ENCODE measurements at regions not wholly inside any gene's neighbourhood (a gene's known extent, or its start where the extent isn't known, plus 50 kb on each side); places are given as distances from the start of the nearest gene placed in this dataset.
A peak's percentile ranks its signal among the peaks of the same experiment; 100 is the strongest.
"Not testable (repeated sequence)": the region's sequence is repeated elsewhere in the genome, so short reads cannot be mapped to it uniquely, and the experiment has no call there.

GRCh38 chr12:23108957-23109356 is 484.0 kb downstream of the ETNK1 start:
- DNase-seq (ENCODE audit: extremely low read depth in 1 of 11, low read depth in 9 of 11, low spot score in 4 of 11) = no peak

- no peak for DNase-seq (ENCODE audit: extremely low read depth in 1 of 11, low read depth in 9 of 11, low spot score in 4 of 11)
These were observed 488.8 kb downstream of the ETNK1 start for GRCh38 chr12:23113781-23114180.

GRCh38 chr12:23115984-23116383 is 491.0 kb downstream of the ETNK1 start:
- DNase-seq (ENCODE audit: extremely low read depth in 1 of 11, low read depth in 9 of 11, low spot score in 4 of 11) = no peak

GRCh38 chr12:23126794-23127193 is 501.8 kb downstream of the ETNK1 start:
- no peak for DNase-seq (ENCODE audit: extremely low read depth in 1 of 11, low read depth in 9 of 11, low spot score in 4 of 11)

- DNase-seq (ENCODE audit: extremely low read depth in 1 of 11, low read depth in 9 of 11, low spot score in 4 of 11) = no peak
These were observed 502.7 kb downstream of the ETNK1 start for GRCh38 chr12:23127701-23128100.

- DNase-seq (ENCODE audit: extremely low read depth in 1 of 11, low read depth in 9 of 11, low spot score in 4 of 11) = no peak
These were observed 503.5 kb downstream of the ETNK1 start for GRCh38 chr12:23128462-23128861.

- no peak for DNase-seq (ENCODE audit: extremely low read depth in 1 of 11, low read depth in 9 of 11, low spot score in 4 of 11)
These were observed 507.4 kb downstream of the ETNK1 start for GRCh38 chr12:23132357-23132756.

GRCh38 chr12:23133471-23133870 is 508.5 kb downstream of the ETNK1 start:
- no peak for DNase-seq (ENCODE audit: extremely low read depth in 1 of 11, low read depth in 9 of 11, low spot score in 4 of 11)

- DNase-seq (ENCODE audit: extremely low read depth in 1 of 11, low read depth in 9 of 11, low spot score in 4 of 11) = no peak
These were observed 514.1 kb downstream of the ETNK1 start for GRCh38 chr12:23139026-23139425.

GRCh38 chr12:23140710-23141109 is 515.7 kb downstream of the ETNK1 start:
- peak in 2 of 11 donors; percentile 1 to 5 for DNase-seq (ENCODE audit: extremely low read depth in 1 of 11, low read depth in 9 of 11, low spot score in 4 of 11)

- DNase-seq (ENCODE audit: extremely low read depth in 1 of 11, low read depth in 9 of 11, low spot score in 4 of 11) = no peak
These were observed 516.4 kb downstream of the ETNK1 start for GRCh38 chr12:23141335-23141734.

GRCh38 chr12:23146070-23146469 is 521.1 kb downstream of the ETNK1 start:
- not testable (repeated sequence) for DNase-seq (ENCODE audit: extremely low read depth in 1 of 11, low read depth in 9 of 11, low spot score in 4 of 11)

GRCh38 chr12:23168459-23168858 is 543.5 kb downstream of the ETNK1 start:
- no peak for DNase-seq (ENCODE audit: extremely low read depth in 1 of 11, low read depth in 9 of 11, low spot score in 4 of 11)

- DNase-seq (ENCODE audit: extremely low read depth in 1 of 11, low read depth in 9 of 11, low spot score in 4 of 11) = no peak
These were observed 544.2 kb downstream of the ETNK1 start for GRCh38 chr12:23169012-23169695.

GRCh38 chr12:23169696-23170013 is 544.7 kb downstream of the ETNK1 start:
- no peak for DNase-seq (ENCODE audit: extremely low read depth in 1 of 11, low read depth in 9 of 11, low spot score in 4 of 11)

- no peak for DNase-seq (ENCODE audit: extremely low read depth in 1 of 11, low read depth in 9 of 11, low spot score in 4 of 11)
These were observed 549.9 kb downstream of the ETNK1 start for GRCh38 chr12:23174917-23175316.

- no peak for DNase-seq (ENCODE audit: extremely low read depth in 1 of 11, low read depth in 9 of 11, low spot score in 4 of 11)
These were observed 560.4 kb downstream of the ETNK1 start for GRCh38 chr12:23185346-23185745.

- DNase-seq (ENCODE audit: extremely low read depth in 1 of 11, low read depth in 9 of 11, low spot score in 4 of 11) = no peak
These were observed 562.0 kb downstream of the ETNK1 start for GRCh38 chr12:23186950-23187349.

- no peak for DNase-seq (ENCODE audit: extremely low read depth in 1 of 11, low read depth in 9 of 11, low spot score in 4 of 11)
These were observed 568.6 kb downstream of the ETNK1 start for GRCh38 chr12:23193552-23193951.

GRCh38 chr12:23197266-23197665 is 572.3 kb downstream of the ETNK1 start:
- no peak for DNase-seq (ENCODE audit: extremely low read depth in 1 of 11, low read depth in 9 of 11, low spot score in 4 of 11)

- no peak for DNase-seq (ENCODE audit: extremely low read depth in 1 of 11, low read depth in 9 of 11, low spot score in 4 of 11)
These were observed 577.8 kb downstream of the ETNK1 start for GRCh38 chr12:23202728-23203127.
